CD4-positive, alpha-beta T cell (primary cell): ENCODE measurements at regions not wholly inside any gene's neighbourhood (a gene's known extent, or its start where the extent isn't known, plus 50 kb on each side); places are given as distances from the start of the nearest gene placed in this dataset.

Experiments used
- ATAC-seq: fragments of 200-7000 bp; cut with Tn5 transposase; one replicate; pipeline ENCODE4 v1.10.0; 2022; ENCODE audit warnings: mild to moderate bottlenecking; ENCODE audit not compliant: poor library complexity
- CTCF ChIA-PET: fragments of 350-600 bp; sonication (Branson Sonifier 250); formaldehyde crosslinking; loops from one replicate; lab custom pipeline; 2021; ENCODE audit warnings: antibody characterized with exemption, inconsistent platforms; lab: Charles Lee
- POLR2A ChIA-PET: fragments of 350-600 bp; sonication (Branson Sonifier 250); formaldehyde crosslinking; loops from one replicate; lab custom pipeline; 2021; ENCODE audit warnings: antibody characterized with exemption, inconsistent platforms; lab: Charles Lee
- DNase-seq, 14 experiments: peaks; one replicate each; pipeline ENCODE4 v3.0.0-alpha.2; 2013 to 2020; ENCODE audit warnings: mixed read lengths in 2 of 14
- H3K27ac ChIP-seq, 2 donors: one replicate each; pipeline versions ENCODE4 v1.5.1 to v1.7.0; 2013; ENCODE audit warnings: low read length in 2 of 2, low read depth in 1 of 2, mild to moderate bottlenecking in 1 of 2
- H3K27me3 ChIP-seq, 2 experiments: 1 replicate in 1 of 2; 2 replicates in 1 of 2; pipeline versions ENCODE4 v1.6.1 to v1.7.0; 2013; ENCODE audit warnings: low read length in 2 of 2, control low read depth in 1 of 2, mild to moderate bottlenecking in 1 of 2, moderate library complexity in 1 of 2; ENCODE audit not compliant: insufficient read depth in 2 of 2, control insufficient read depth in 1 of 2
- H3K36me3 ChIP-seq: one replicate; pipeline ENCODE4 v1.6.1; 2013; ENCODE audit warnings: low read length, control low read depth; ENCODE audit not compliant: insufficient read depth
- H3K4me1 ChIP-seq: one replicate; pipeline ENCODE4 v1.6.1; 2013; ENCODE audit warnings: low read length, control low read depth; ENCODE audit not compliant: insufficient read depth
- H3K4me3 ChIP-seq: one replicate; pipeline ENCODE4 v1.5.1; 2013; ENCODE audit warnings: mild to moderate bottlenecking, low read length, moderate library complexity
- H3K9me3 ChIP-seq, 2 experiments: 1 replicate in 1 of 2; 2 replicates in 1 of 2; pipeline versions ENCODE4 v1.6.1 to v1.7.0; 2013; ENCODE audit warnings: low read length in 2 of 2, mild to moderate bottlenecking in 2 of 2, control low read depth in 1 of 2, moderate library complexity in 1 of 2; ENCODE audit not compliant: control insufficient read depth in 1 of 2, insufficient read depth in 1 of 2
- H3K27ac Mint-ChIP-seq: one replicate; pipeline ENCODE4 v1.8.0; 2020; ENCODE audit warnings: mixed read lengths
- H3K27me3 Mint-ChIP-seq: one replicate; pipeline ENCODE4 v1.8.0; 2021; ENCODE audit warnings: mixed read lengths
- H3K36me3 Mint-ChIP-seq: one replicate; pipeline ENCODE4 v1.8.0; 2021; ENCODE audit warnings: low read depth, mixed read lengths
- H3K4me1 Mint-ChIP-seq: one replicate; pipeline ENCODE4 v1.8.0; 2021; ENCODE audit warnings: low read depth, mixed read lengths
- H3K4me3 Mint-ChIP-seq: one replicate; pipeline ENCODE4 v1.8.0; 2020; ENCODE audit warnings: mild to moderate bottlenecking, mixed read lengths
- H3K9me3 Mint-ChIP-seq: one replicate; pipeline ENCODE4 v1.8.0; 2020; ENCODE audit warnings: mixed read lengths
- CTCF ChIP-seq: fragments of 200-600 bp; IDR thresholded peaks from one replicate; pipeline ENCODE4 v1.8.0; 2022; ENCODE audit warnings: antibody characterized with exemption, mild to moderate bottlenecking
- intact Hi-C, 2 experiments: fragments of 100-400 bp; cut with DNase I in 1 of 2; cut with micrococcal nuclease in 1 of 2; formaldehyde crosslinking; loops; one replicate each; pipeline versions ENCODE4 v1.15.1 to v1.9.0; 2023 to 2025; cut with DNase I, micrococcal nuclease

- no peaks in the 10 kb centered on the region for H3K9me3 ChIP-seq
- POLR2A ChIA-PET, result no interaction called here
- no peaks in the 10 kb centered on the region for H3K36me3 Mint-ChIP-seq
- CTCF ChIA-PET, result interaction anchor here (1.3 kb wide), 1 partner anchor 11 kb away, joined by 3 read pairs; no protein-coding TSS in a partner anchor
- no peak for DNase-seq
- peaks cover 8% of the 10 kb centered on the region for H3K27me3 Mint-ChIP-seq
- H3K27me3 ChIP-seq, result no peaks in the 10 kb centered on the region
- H3K27ac Mint-ChIP-seq, result no peak overlapping the region
- no peak for ATAC-seq
- intact Hi-C loops, result no loop called here
- no peak overlapping the region for H3K27ac ChIP-seq
- H3K9me3 Mint-ChIP-seq, result no peaks in the 10 kb centered on the region
- H3K36me3 ChIP-seq, result no peaks in the 10 kb centered on the region
- no peaks in the 10 kb centered on the region for H3K4me1 Mint-ChIP-seq
- no peak overlapping the region for H3K4me3 ChIP-seq
- H3K4me3 Mint-ChIP-seq, result no peak overlapping the region
- TF ChIP-seq CTCF, result no peak
- H3K4me1 ChIP-seq, result no peaks in the 10 kb centered on the region
Measured at GRCh38 chrX:138127314-138127713, 561.4 kb downstream of the ZIC3 start.

DNA sequence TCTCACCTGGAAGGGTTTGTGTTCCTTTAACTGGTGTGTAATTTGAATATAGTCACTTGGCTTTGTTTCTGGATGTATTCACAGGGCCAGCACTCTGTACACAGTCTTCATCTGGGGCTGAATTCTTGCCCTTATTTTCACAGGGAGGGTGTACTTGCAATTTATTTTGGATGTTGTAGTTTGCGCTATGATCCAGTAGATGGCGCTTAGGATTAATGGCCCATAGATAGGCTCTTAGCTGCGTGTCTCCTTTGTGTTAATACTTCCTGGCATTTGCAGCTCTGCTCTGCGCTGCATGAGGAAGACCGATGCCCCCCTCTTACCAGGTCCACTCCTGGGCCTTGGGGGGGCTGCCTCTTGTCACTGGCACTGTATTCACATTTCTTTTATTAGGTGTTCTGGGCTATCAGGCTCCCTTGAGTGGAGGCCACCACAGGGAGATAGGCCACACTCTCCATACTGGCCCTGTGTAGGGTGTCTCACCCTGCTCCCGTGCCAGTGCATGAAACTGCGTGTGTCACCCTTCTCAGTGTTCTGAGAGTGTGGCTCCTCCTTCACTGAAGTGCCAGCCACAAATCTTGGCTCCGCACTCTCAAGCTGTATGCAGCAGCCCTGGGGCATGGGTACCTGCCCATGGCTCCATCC lies 562.2 kb downstream of the ZIC3 start:
- intact Hi-C loops, result no loop called here
- Mint-ChIP-seq H3K9me3 (no peaks in the 10 kb centered on the region), H3K27me3 (peaks cover 8% of the 10 kb centered on the region), H3K4me1 (no peaks in the 10 kb centered on the region), H3K4me3 (no peak overlapping the region), H3K36me3 (no peaks in the 10 kb centered on the region), H3K27ac (no peak overlapping the region)
- no peaks in the 10 kb centered on the region for H3K4me1 ChIP-seq
- no peaks in the 10 kb centered on the region for H3K36me3 ChIP-seq
- H3K4me3 ChIP-seq, result no peak overlapping the region
- ChIA-PET POLR2A (no interaction called here), CTCF (interaction anchor here (1.3 kb wide), 1 partner anchor 10 kb away, joined by 3 read pairs; no protein-coding TSS in a partner anchor)
- no peaks in the 10 kb centered on the region for H3K27me3 ChIP-seq
- peak in 4 of 14 experiments; percentile 2 to 8 (median 6) for DNase-seq
- no peak overlapping the region for H3K27ac ChIP-seq
- no peak for ATAC-seq
- peak; percentile 24 for TF ChIP-seq CTCF
- no peaks in the 10 kb centered on the region for H3K9me3 ChIP-seq

DNA sequence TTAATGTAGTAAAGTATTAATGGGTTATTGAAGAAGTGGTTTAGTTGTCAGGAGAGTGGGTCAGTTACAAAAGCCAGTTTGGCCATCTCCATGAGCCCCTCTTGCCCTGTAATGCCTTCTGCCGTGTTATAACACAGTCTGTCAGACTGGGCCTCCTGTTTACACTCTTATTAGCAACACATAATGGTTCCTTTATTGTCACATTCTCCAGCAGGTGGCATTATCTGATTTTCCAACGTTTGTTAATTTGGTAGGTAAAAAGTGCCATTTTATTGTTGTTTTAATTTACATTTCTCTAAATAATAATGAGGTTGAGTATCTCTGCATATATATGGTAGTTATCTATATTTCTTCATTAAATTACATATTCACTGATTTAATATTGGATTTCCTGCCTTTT lies 560.8 kb downstream of the FGF13 start:
- Mint-ChIP-seq H3K27ac (no peak overlapping the region), H3K27me3 (no peaks in the 10 kb centered on the region), H3K36me3 (no peaks in the 10 kb centered on the region), H3K4me3 (no peak overlapping the region), H3K9me3 (no peaks in the 10 kb centered on the region), H3K4me1 (no peaks in the 10 kb centered on the region)
- TF ChIP-seq CTCF, result no peak
- CTCF ChIA-PET, result no interaction called here
- Histone ChIP-seq H3K4me3 (no peak overlapping the region), H3K4me1 (no peaks in the 10 kb centered on the region), H3K27ac (no peak overlapping the region), H3K36me3 (no peaks in the 10 kb centered on the region), H3K27me3 (no peaks in the 10 kb centered on the region), H3K9me3 (no peaks in the 10 kb centered on the region)
- POLR2A ChIA-PET, result no interaction called here
- intact Hi-C loops, result no loop called here
- no peak for ATAC-seq
- no peak for DNase-seq
